IPS-18a (cell line): ENCODE measurements at regions not wholly inside any gene's neighbourhood (a gene's known extent, or its start where the extent isn't known, plus 50 kb on each side); places are given as distances from the start of the nearest gene placed in this dataset.

Source experiments
- H3K27ac ChIP-seq: one replicate; pipeline ENCODE4 v1.5.1; 2013; ENCODE audit warnings: low read length
- H3K27me3 ChIP-seq: one replicate; pipeline ENCODE4 v1.6.1; 2013; ENCODE audit warnings: mild to moderate bottlenecking, low read length; ENCODE audit not compliant: control insufficient read depth, insufficient read depth
- H3K36me3 ChIP-seq: one replicate; pipeline ENCODE4 v1.6.1; 2013; ENCODE audit warnings: low read depth, low read length; ENCODE audit not compliant: control insufficient read depth
- H3K4me1 ChIP-seq: one replicate; pipeline ENCODE4 v1.6.1; 2013; ENCODE audit warnings: low read depth, low read length; ENCODE audit not compliant: control insufficient read depth
- H3K4me3 ChIP-seq: one replicate; pipeline ENCODE4 v1.5.1; 2013; ENCODE audit warnings: low read length
- H3K9ac ChIP-seq: one replicate; pipeline ENCODE4 v1.6.1; 2013; ENCODE audit warnings: mild to moderate bottlenecking, low read length, moderate library complexity
- H3K9me3 ChIP-seq: one replicate; pipeline ENCODE4 v1.6.1; 2013; ENCODE audit warnings: low read depth, low read length; ENCODE audit not compliant: control insufficient read depth

DNA sequence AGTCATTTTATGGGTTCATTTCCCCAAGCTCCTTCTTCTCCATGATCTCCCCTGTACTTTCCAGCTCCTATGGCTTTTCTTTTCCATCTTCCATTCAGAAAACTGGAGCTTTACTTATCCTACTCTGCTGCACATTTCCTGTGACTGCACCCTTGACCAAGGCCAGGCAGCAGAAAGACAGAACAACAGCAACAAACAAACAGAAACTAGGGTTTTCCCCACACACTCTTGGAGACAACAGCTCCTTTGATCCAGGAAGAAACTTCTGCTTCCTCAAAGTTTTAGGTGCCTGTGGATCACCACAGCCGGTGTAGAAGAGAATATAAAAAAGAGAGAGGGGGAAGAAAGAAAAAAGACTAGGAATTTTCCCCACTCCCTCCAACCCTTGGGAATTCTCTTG lies 342.3 kb upstream of the CFAP20DC start:
- Histone ChIP-seq H3K9me3 (no peaks in the 10 kb centered on the region), H3K27me3 (no peaks in the 10 kb centered on the region), H3K4me1 (no peaks in the 10 kb centered on the region), H3K9ac (no peak overlapping the region), H3K36me3 (no peaks in the 10 kb centered on the region), H3K27ac (no peak overlapping the region), H3K4me3 (no peak overlapping the region)

DNA sequence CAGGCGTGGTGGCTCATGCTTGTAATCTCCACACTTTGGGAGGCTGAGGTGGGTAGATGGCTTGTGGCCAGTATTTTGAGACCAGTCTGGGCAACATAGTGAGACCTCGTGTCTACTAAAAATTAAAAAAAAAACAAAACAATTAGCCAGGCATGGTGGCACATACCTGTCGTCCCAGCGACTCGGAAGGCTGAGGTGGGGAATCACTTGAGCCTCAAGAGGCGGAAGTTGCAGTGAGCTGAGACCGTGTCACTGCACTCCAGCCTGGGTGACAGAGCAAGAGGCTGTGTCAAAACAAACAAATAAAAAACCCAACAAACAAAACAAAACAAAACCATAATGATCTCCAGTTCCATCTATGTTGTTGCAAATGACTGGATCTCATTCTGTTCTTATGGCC lies 341.3 kb upstream of the CFAP20DC start:
- no peaks in the 10 kb centered on the region for H3K27me3 ChIP-seq
- H3K9ac ChIP-seq = no peak overlapping the region
- no peaks in the 10 kb centered on the region for H3K9me3 ChIP-seq
- no peaks in the 10 kb centered on the region for H3K36me3 ChIP-seq
- H3K27ac ChIP-seq = no peak overlapping the region
- H3K4me1 ChIP-seq = no peaks in the 10 kb centered on the region
- no peak overlapping the region for H3K4me3 ChIP-seq

DNA sequence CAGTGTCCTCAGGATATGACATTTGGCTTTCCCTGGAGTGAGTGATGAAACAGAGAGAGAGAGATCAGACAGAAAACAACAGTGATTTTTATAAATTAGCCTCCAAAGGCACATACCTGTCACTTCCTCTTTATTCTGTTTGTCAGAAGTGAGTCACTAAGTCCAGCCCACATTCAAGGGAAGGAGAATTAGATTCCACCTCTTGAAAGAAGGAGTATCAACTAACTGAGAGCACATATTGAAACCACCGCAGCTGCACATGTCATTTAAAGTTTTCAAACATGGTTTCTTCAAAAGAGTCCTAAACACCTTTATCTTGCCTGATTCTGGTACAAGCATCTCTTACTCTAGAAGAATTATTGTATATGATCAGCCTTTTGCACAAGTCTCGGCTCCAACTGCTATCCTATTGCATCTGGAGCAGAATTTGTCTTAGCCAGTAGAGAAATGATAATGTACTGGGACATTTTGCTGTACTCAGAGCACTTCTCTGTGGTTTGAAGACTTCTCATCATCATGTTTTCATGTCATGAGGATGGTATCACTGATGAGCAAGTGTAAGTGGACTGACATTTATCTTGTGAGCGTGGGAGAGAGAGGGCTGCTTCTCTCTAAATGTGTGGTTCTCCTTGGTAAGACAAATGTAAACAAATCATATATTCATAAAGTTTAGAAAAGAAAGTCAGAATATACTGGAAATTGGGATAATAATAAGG lies 338.9 kb upstream of the CFAP20DC start:
- H3K9me3 ChIP-seq = no peaks in the 10 kb centered on the region
- H3K27me3 ChIP-seq = no peaks in the 10 kb centered on the region
- H3K36me3 ChIP-seq = no peaks in the 10 kb centered on the region
- H3K9ac ChIP-seq = no peak overlapping the region
- H3K4me3 ChIP-seq = no peak overlapping the region
- no peaks in the 10 kb centered on the region for H3K4me1 ChIP-seq
- no peak overlapping the region for H3K27ac ChIP-seq

DNA sequence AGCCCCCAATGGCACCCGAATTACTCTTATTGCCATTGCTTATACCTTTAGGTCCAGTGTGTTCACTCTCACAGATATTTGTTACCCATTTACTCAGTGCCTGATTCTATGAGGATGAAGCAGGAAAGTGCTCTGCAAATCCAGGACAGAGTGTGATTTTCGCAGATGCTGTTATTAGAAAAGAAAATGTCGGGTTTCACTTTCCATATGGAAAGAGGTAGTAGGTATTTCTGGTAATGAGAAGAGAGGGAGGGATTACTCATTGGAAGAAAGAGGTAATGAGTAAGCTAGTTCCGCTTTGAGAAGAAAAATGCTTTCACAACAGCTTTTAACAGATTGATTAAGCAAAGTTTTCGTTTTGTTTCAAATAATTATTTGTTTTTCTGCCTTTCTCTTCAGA lies 336.3 kb upstream of the CFAP20DC start:
- Histone ChIP-seq H3K9ac (no peak overlapping the region), H3K9me3 (no peaks in the 10 kb centered on the region), H3K36me3 (no peaks in the 10 kb centered on the region), H3K4me1 (no peaks in the 10 kb centered on the region), H3K27me3 (no peaks in the 10 kb centered on the region), H3K27ac (no peak overlapping the region), H3K4me3 (no peak overlapping the region)

DNA sequence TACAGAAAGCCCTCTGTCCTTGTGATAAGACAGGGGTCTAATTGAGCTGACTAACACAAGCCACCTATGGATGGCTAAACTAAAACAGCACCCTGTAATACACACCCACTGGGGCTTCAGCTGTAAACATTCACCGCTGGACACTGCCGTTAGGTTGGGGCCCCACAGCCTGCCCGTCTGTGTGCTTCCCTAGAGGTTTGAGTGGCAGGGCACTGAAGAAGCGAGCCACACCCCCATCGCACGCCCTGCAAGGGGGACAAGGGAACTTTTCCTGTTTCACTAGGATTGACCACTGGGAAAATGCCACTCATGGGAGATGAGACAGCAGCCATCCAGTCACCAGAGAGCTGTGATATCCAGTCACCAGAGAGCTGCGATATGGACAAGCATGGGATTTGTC lies 335.7 kb upstream of the CFAP20DC start:
- Histone ChIP-seq H3K4me1 (no peaks in the 10 kb centered on the region), H3K9ac (no peak overlapping the region)

DNA sequence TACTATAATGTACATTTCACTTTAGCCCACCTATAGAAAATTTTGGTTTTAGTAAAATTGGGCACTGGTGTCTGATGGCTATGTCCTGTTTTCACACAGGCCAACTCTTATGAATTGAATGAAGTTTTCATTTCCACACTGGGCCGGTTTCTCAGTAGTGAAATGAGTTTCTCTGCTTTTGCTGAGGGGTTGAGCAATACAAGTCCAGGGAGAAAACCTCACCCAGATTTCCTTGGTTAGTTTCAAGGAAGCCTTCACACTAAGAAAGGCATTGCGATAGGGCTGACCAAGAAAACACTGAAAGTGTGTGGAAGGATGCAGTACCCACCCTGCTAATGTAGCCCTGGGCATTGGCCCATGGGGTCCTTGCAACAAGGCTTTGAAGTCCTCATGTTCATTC lies 331.5 kb upstream of the CFAP20DC start:
- no peaks in the 10 kb centered on the region for H3K4me1 ChIP-seq
- no peak overlapping the region for H3K9ac ChIP-seq
- H3K27ac ChIP-seq = no peak overlapping the region
- no peaks in the 10 kb centered on the region for H3K9me3 ChIP-seq
- H3K36me3 ChIP-seq = no peaks in the 10 kb centered on the region
- H3K27me3 ChIP-seq = no peaks in the 10 kb centered on the region
- H3K4me3 ChIP-seq = no peak overlapping the region

More for the DNA sequence above, 335.7 kb upstream of the CFAP20DC start:
- Histone ChIP-seq H3K4me3 (no peak overlapping the region), H3K27ac (no peak overlapping the region), H3K27me3 (no peaks in the 10 kb centered on the region), H3K36me3 (no peaks in the 10 kb centered on the region), H3K9me3 (no peaks in the 10 kb centered on the region)

DNA sequence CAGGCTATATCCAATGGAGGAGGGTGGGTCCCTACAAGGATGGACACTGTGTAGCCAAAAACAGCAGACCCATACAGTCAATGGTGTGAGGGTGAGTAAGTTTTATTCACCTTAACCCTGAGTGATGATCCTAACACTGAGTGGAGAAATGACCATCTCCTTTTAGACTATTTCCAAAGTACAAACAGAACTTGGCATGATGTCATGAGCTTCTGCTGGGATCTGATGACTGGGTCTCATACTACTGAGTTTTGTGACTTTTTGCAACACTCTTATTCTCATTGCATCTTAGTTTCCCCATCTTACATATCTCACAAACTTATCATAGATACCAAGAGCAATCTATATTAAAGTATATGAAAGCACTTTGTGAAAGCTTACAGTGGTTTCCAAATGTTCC lies 330.3 kb upstream of the CFAP20DC start:
- no peak overlapping the region for H3K9ac ChIP-seq
- no peaks in the 10 kb centered on the region for H3K4me1 ChIP-seq

DNA sequence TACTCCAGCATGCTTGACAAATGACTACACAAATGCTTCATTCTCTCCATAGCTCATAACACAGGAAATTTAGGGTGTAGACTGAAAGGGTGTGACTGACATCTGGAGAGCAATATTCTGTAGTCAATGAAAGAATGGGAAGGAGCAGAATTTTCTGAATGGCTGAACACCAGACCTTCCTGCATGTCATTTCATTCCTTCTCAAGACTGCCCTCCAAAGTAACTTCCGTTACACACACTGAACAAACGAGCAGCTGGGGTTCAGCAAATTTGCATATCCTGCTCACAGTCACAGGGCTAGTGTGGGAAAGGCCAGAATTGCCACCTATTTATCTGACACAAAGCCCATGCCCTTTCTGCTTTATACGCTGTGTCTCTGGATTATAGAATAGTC lies 325.0 kb upstream of the CFAP20DC start:
- Histone ChIP-seq H3K4me3 (no peak overlapping the region), H3K9me3 (no peaks in the 10 kb centered on the region), H3K9ac (no peak overlapping the region), H3K4me1 (no peaks in the 10 kb centered on the region), H3K36me3 (no peaks in the 10 kb centered on the region), H3K27me3 (no peaks in the 10 kb centered on the region), H3K27ac (no peak overlapping the region)

More for the DNA sequence above, 330.3 kb upstream of the CFAP20DC start:
- no peaks in the 10 kb centered on the region for H3K27me3 ChIP-seq
- H3K9me3 ChIP-seq = no peaks in the 10 kb centered on the region
- H3K4me3 ChIP-seq = no peak overlapping the region
- H3K36me3 ChIP-seq = no peaks in the 10 kb centered on the region
- H3K27ac ChIP-seq = no peak overlapping the region

DNA sequence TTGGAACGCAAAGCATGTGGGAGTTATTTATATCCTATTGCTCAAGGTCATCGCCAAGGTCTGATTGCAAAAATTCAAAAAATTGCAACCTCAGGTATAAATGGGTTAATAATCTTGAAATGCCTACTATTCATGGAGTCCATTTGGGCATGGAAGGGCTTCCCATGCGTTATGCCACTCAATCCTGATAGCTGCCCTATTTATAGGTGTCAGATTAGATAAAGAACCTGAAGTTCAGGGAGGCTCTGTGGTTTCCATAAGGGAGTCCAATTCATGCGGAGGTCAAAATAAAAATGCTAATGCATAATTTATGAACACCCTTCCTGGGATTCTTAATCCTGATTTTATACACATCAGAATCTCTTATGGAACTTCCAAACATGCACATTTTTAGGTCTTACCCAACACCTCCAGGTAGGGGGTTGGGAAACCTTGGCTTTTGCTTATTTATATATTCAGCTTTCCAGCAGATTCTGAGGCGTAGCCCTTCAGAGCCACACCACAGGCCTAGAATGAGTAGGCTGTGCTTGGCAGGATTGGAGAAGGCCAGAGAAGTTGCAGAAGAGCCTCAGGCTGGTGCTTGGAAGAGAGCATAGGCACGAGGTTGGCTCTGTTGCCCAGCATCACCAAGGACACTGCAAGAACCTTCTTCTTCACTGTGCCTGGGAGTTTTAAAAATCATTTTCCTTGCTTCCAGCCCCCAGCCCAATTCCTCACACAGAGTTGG lies 324.4 kb upstream of the CFAP20DC start:
- Histone ChIP-seq H3K27ac (no peak overlapping the region), H3K36me3 (no peaks in the 10 kb centered on the region)

DNA sequence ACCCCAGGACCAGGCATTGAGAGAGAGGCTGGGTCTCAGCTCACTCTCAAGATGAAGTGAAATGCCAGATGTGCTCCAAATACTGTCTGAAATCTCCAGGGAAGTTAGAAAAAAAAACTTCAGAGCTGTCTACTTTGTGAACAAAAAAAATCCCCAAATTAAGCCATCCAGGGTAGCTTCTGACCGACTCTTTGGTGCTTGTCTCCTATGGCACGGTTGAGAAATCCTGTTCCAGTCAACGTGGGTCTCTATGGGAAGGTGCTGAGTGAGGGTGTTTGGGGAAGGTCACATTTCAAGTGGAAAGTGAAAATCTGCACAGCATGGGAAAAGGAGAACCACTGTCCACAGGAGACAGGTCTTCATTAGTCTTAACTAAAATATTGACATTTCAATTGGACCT lies 322.5 kb upstream of the CFAP20DC start:
- H3K27ac ChIP-seq = no peak overlapping the region
- H3K9ac ChIP-seq = no peak overlapping the region
- no peaks in the 10 kb centered on the region for H3K27me3 ChIP-seq
- H3K9me3 ChIP-seq = no peaks in the 10 kb centered on the region
- H3K4me1 ChIP-seq = peaks cover under 1% of the 10 kb centered on the region
- H3K36me3 ChIP-seq = no peaks in the 10 kb centered on the region
- no peak overlapping the region for H3K4me3 ChIP-seq

More for the DNA sequence above, 324.4 kb upstream of the CFAP20DC start:
- Histone ChIP-seq H3K4me1 (no peaks in the 10 kb centered on the region), H3K4me3 (no peak overlapping the region), H3K9ac (no peak overlapping the region), H3K27me3 (no peaks in the 10 kb centered on the region), H3K9me3 (no peaks in the 10 kb centered on the region)

DNA sequence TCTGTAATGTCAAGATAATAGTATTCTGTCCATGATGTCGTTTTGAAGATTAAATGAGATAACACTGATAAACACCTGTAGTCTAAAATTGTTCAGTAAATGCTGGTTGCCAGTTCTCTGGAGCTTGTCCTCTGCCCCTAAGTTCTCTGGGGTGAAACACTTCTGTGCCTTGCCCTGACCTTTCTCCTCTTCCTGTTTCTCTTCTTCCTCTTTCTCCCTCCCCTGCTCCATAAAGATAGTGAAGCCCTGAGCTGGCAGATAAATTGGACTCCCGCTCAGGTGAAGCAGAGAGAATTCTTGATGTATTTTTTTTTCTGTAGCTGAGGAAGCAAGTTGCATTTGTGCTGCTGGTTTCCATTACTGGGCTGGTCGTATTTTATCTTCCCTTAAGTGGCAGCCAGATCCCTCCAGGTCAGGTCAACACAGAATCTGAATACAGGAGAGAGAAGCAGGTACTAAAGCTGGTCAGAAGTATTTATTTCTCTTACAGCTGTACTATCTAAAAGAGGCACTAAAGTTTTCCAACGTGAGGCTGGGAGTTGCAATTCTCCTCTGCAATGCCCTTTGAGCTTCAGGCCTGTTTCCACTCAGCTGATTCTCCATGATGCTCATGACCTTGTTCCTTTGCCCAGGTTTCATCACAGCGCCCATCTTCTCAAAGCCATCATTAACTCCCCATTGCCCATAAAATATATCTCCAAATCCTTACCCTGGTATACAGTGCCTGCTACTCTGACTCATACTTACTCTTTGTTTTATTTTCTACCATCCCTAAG lies 319.3 kb upstream of the CFAP20DC start:
- Histone ChIP-seq H3K36me3 (no peaks in the 10 kb centered on the region), H3K4me1 (peaks cover 9% of the 10 kb centered on the region), H3K9ac (no peak overlapping the region), H3K9me3 (no peaks in the 10 kb centered on the region), H3K4me3 (no peak overlapping the region), H3K27me3 (no peaks in the 10 kb centered on the region), H3K27ac (no peak overlapping the region)
